GM18505 (cell line): ENCODE measurements at regions not wholly inside any gene's neighbourhood (a gene's known extent, or its start where the extent isn't known, plus 50 kb on each side); places are given as distances from the start of the nearest gene placed in this dataset.

Experiments
- ATAC-seq: cut with Tn5 transposase; IDR thresholded peaks from one replicate; pipeline ENCODE4 v1.9.1; 2021; ENCODE audit not compliant: unreplicated experiment
- POLR2A ChIP-seq: IDR thresholded peaks from 4 replicates; pipeline ENCODE4 v1.6.1; 2011; ENCODE audit warnings: borderline replicate concordance; ENCODE audit not compliant: insufficient read depth, insufficient read length; ENCODE audit errors: extremely low read depth

- no peak for TF ChIP-seq POLR2A
- no peak for ATAC-seq
Observed at GRCh38 chr14:85273099-85273677, 256.8 kb upstream of the FLRT2 start.

GRCh38 chr14:85273952-85274351, 256.0 kb upstream of the FLRT2 start:
- ATAC-seq, result no peak
- TF ChIP-seq POLR2A, result no peak

- ATAC-seq, result no peak
- TF ChIP-seq POLR2A, result no peak
Observed at GRCh38 chr14:85276161-85276978, 253.6 kb upstream of the FLRT2 start.

GRCh38 chr14:85276979-85277228, 253.0 kb upstream of the FLRT2 start:
- ATAC-seq, result no peak

GRCh38 chr14:85279407-85279806, 250.5 kb upstream of the FLRT2 start:
- ATAC-seq, result no peak
- TF ChIP-seq POLR2A, result no peak

More at GRCh38 chr14:85276979-85277228, 253.0 kb upstream of the FLRT2 start:
- no peak for TF ChIP-seq POLR2A

- no peak for TF ChIP-seq POLR2A
- no peak for ATAC-seq
Observed at GRCh38 chr14:85280074-85280473, 249.9 kb upstream of the FLRT2 start.

GRCh38 chr14:85281921-85282320, 248.0 kb upstream of the FLRT2 start:
- no peak for ATAC-seq
- TF ChIP-seq POLR2A, result no peak

GRCh38 chr14:85288041-85288440, 241.9 kb upstream of the FLRT2 start:
- ATAC-seq, result no peak
- no peak for TF ChIP-seq POLR2A

- no peak for ATAC-seq
- no peak for TF ChIP-seq POLR2A
Observed at GRCh38 chr14:85291731-85292130, 238.2 kb upstream of the FLRT2 start.

- no peak for TF ChIP-seq POLR2A
- no peak for ATAC-seq
Observed at GRCh38 chr14:85293612-85294234, 236.2 kb upstream of the FLRT2 start.

GRCh38 chr14:85295318-85295717, 234.6 kb upstream of the FLRT2 start:
- no peak for TF ChIP-seq POLR2A
- no peak for ATAC-seq

GRCh38 chr14:85296456-85297210, 233.3 kb upstream of the FLRT2 start:
- no peak for ATAC-seq
- no peak for TF ChIP-seq POLR2A

- no peak for ATAC-seq
- TF ChIP-seq POLR2A, result no peak
Observed at GRCh38 chr14:85300107-85300506, 229.8 kb upstream of the FLRT2 start.

GRCh38 chr14:85301506-85301905, 228.4 kb upstream of the FLRT2 start:
- no peak for TF ChIP-seq POLR2A
- ATAC-seq, result no peak

- TF ChIP-seq POLR2A, result no peak
Observed at GRCh38 chr14:85306024-85306423, 223.9 kb upstream of the FLRT2 start.

More at GRCh38 chr14:85306024-85306423, 223.9 kb upstream of the FLRT2 start:
- no peak for ATAC-seq
